ENCODE measurements at regions not wholly inside any gene's neighbourhood (a gene's known extent, or its start where the extent isn't known, plus 50 kb on each side); places are given as distances from the start of the nearest gene placed in this dataset.

GRCh38 chr5:2992806-2993205, 241.3 kb upstream of the IRX2 start:
- TF ChIP-seq ESRRA (IDR thresholded peaks at IDR 0.05; ENCODE audit: borderline replicate concordance, low read length) (no peak), CEBPB (IDR thresholded peaks at IDR 0.05) (no peak), CTCF (IDR thresholded peaks at IDR 0.05) (no peak), ELK1 (IDR thresholded peaks at IDR 0.05; ENCODE audit: low read depth, low read length) (no peak), ZNF302 (CRISPR knock-in tag; IDR thresholded peaks at IDR 0.05) (no peak), MYC (IDR thresholded peaks at IDR 0.05; ENCODE audit: borderline replicate concordance, low read length) (no peak), EP300 (IDR thresholded peaks at IDR 0.05) (no peak), RFX5 (IDR thresholded peaks at IDR 0.05) (no peak), SREBF2 (IDR thresholded peaks at IDR 0.05) (no peak), POLR2A (IDR thresholded peaks at IDR 0.05; ENCODE audit: low read length) (no peak)

Data from A549 (cell line).